WERI-Rb-1 (cell line): ENCODE measurements at regions not wholly inside any gene's neighbourhood (a gene's known extent, or its start where the extent isn't known, plus 50 kb on each side); places are given as distances from the start of the nearest gene placed in this dataset.

Source experiments
- DNase-seq: peaks from one replicate; pipeline ENCODE4 v3.0.0-alpha.2; 2020
- H3K27ac ChIP-seq: fragments of 250-450 bp; sonication (Bioruptor Pico); 2 replicates; pipeline ENCODE4 v1.5.1; 2020; ENCODE audit warnings: mild to moderate bottlenecking, moderate library complexity
- H3K27me3 ChIP-seq: fragments of 250-450 bp; sonication (Bioruptor Pico); 2 replicates; pipeline ENCODE4 v1.5.1; 2021; ENCODE audit warnings: mild to moderate bottlenecking, low read depth, moderate library complexity; ENCODE audit not compliant: insufficient read depth, severe bottlenecking
- H3K36me3 ChIP-seq: fragments of 250-450 bp; sonication (Bioruptor Pico); 2 replicates; pipeline ENCODE4 v1.5.1; 2020; ENCODE audit warnings: mild to moderate bottlenecking, moderate library complexity
- H3K4me3 ChIP-seq: 2 replicates; pipeline ENCODE4 v1.5.1; 2011; ENCODE audit warnings: low read depth, mild to moderate bottlenecking, control low read depth, low read length
- H3K9me3 ChIP-seq: fragments of 250-450 bp; sonication (Bioruptor Pico); 2 replicates; pipeline ENCODE4 v1.5.1; 2021; ENCODE audit warnings: mild to moderate bottlenecking, moderate library complexity; ENCODE audit not compliant: severe bottlenecking
- TF ChIP-seq, protein P1 (sequence below): IDR thresholded peaks from 2 replicates; pipeline ENCODE4 v1.5.1; 2011; ENCODE audit warnings: low read depth, mild to moderate bottlenecking, control low read depth, inconsistent platforms, low read length

DNA sequence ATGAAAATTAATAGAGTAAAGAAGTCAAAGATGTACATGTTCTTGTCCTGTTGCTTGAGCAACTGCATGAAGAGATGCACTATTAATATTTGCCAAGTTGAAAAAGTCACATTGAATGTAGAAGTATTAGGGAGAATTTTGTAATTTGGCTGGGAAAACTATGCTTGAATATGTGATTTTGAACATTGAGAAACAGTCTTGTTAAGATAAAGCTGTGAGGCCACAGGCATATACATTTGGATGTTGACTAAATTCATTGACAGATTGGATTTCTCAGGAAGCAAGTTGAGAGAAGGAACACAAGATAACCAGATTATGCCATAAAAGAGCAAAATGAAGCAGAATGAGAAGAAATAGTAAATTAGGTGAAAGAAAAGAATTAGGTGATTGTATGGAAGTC is 1777.5 kb upstream of the PCDH7 start:
- H3K27ac ChIP-seq: no peak overlapping the region
- H3K27me3 ChIP-seq: no peaks in the 10 kb centered on the region
- no peaks in the 10 kb centered on the region for H3K36me3 ChIP-seq
- TF ChIP-seq, protein P1, sequence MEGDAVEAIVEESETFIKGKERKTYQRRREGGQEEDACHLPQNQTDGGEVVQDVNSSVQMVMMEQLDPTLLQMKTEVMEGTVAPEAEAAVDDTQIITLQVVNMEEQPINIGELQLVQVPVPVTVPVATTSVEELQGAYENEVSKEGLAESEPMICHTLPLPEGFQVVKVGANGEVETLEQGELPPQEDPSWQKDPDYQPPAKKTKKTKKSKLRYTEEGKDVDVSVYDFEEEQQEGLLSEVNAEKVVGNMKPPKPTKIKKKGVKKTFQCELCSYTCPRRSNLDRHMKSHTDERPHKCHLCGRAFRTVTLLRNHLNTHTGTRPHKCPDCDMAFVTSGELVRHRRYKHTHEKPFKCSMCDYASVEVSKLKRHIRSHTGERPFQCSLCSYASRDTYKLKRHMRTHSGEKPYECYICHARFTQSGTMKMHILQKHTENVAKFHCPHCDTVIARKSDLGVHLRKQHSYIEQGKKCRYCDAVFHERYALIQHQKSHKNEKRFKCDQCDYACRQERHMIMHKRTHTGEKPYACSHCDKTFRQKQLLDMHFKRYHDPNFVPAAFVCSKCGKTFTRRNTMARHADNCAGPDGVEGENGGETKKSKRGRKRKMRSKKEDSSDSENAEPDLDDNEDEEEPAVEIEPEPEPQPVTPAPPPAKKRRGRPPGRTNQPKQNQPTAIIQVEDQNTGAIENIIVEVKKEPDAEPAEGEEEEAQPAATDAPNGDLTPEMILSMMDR: no peak
- no peaks in the 10 kb centered on the region for H3K9me3 ChIP-seq
- no peak overlapping the region for H3K4me3 ChIP-seq
- DNase-seq: no peak

DNA sequence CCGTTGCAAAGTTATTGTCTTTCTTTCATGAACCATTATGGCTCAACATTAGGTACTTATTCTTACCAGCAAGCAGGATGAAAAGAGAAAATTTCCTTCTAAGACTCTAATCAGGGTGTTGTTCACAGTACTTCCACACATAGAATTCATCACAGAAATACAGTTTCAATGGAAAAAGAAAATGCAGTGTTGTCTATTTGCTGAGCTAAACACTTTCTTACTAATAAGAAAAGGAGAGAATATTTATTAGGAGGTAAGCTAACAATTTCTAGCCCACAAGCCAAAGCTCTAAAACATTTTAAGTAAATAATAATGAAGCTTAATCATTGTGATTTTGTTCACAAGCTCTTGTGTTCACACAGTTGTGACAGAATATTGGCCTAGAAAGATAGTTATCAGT is 1772.8 kb upstream of the PCDH7 start:
- no peaks in the 10 kb centered on the region for H3K9me3 ChIP-seq
- no peaks in the 10 kb centered on the region for H3K27me3 ChIP-seq
- H3K27ac ChIP-seq: no peak overlapping the region
- H3K4me3 ChIP-seq: no peak overlapping the region
- no peaks in the 10 kb centered on the region for H3K36me3 ChIP-seq
- TF ChIP-seq, protein P1: no peak
- no peak for DNase-seq

DNA sequence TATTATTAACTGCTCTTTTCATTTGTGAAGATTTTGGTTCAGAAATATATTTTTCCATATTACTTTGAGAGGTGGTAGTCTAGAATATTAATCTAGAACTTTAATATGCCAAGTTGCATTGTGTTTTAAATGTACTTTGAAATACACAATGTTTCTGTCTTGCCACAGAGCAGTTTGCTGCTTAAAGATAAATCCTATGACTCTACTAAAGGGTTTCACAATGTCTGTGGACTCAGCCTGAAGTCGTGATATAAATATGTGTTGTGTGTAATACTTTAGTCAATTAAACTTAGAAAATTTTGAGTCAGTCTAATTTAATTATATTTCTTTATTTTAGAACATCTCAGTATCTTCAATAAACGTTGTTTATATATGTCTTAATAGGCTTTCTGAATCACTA is 1771.7 kb upstream of the PCDH7 start:
- DNase-seq: no peak
- H3K27ac ChIP-seq: no peak overlapping the region
- H3K9me3 ChIP-seq: no peaks in the 10 kb centered on the region
- TF ChIP-seq, protein P1: no peak
- no peaks in the 10 kb centered on the region for H3K27me3 ChIP-seq
- no peaks in the 10 kb centered on the region for H3K36me3 ChIP-seq
- no peak overlapping the region for H3K4me3 ChIP-seq

DNA sequence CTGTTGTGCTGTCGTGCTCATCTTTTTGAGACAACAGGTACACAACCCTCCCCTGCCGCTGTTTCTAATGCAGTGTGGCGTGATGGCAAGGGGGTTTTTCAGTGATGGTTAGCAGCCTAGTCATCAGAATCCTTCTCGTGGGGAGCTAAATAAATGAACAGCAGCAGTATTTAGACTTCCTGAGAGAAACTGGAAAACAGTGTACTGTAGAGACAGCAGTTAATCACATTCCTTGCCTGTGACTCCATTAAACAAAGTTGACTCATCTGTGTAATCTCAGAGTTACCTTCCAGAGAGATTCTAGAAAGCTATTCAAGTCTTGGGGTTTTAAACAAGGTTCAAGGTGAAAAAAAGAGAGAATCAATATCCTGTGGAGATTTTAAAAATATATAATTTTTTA is 1753.2 kb upstream of the PCDH7 start:
- H3K27ac ChIP-seq: no peak overlapping the region
- no peak for DNase-seq

DNA sequence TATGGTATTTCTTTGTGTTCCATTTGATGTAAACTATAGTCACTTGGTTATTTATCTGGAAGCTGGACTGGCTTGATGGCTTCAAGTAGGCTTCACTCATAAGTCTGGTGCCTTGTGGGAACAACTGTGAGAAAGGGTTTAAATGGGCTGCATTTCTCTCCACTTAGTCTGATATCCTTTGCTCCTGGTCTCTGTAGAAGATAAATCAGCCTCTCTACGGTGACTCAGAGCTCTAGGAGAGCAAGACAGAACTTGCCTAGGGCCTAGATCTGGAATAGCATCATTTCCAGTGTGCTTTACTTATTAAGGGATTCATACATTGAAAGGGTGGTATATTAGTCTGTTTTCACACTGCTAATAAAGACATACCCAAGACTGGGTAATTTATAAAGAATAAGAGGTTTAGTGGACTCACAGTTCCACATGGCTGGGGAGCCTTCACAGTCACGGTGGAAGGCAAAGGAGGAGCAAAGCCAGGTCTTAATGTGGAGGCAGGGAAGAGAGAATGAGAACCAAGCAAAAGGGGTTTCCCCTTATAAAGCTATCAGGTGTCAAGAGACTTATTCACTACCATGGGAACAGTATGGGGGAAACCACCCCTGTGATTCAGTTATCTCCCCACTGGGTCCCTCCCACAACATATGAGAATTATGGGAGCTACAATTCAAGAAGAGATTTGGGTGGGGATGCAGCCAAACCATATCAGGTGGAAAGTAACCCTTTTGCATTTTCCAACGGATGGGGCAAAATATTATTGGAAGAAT is 1746.4 kb upstream of the PCDH7 start:
- no peak for DNase-seq
- Histone ChIP-seq H3K4me3 (no peak overlapping the region), H3K36me3 (no peaks in the 10 kb centered on the region), H3K27ac (no peak overlapping the region), H3K9me3 (no peaks in the 10 kb centered on the region), H3K27me3 (no peaks in the 10 kb centered on the region)
- TF ChIP-seq, protein P1: no peak

More for the DNA sequence above, 1753.2 kb upstream of the PCDH7 start:
- H3K4me3 ChIP-seq: no peak overlapping the region
- no peaks in the 10 kb centered on the region for H3K27me3 ChIP-seq
- no peaks in the 10 kb centered on the region for H3K9me3 ChIP-seq
- TF ChIP-seq, protein P1: no peak
- no peaks in the 10 kb centered on the region for H3K36me3 ChIP-seq

DNA sequence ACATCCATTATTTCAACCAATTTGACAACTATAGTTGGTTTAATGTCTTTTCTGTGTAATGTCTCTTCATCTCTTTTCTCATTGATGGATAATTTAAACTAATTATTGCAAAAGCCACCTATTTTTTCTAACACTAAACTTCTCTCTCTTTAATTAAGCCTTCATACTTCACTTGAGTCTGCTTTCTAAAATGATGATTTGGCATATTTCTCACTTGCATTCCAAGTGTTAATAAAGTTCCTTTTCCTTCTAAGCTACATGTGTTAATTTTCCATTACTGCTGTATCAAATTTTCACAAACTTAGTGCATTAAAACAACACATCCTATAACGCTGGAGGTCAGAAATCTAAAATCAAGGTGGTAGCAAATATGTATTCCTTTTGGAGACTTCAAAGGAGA is 1743.8 kb upstream of the PCDH7 start:
- TF ChIP-seq, protein P1: no peak
- no peaks in the 10 kb centered on the region for H3K27me3 ChIP-seq
- H3K4me3 ChIP-seq: no peak overlapping the region
- H3K27ac ChIP-seq: no peak overlapping the region
- DNase-seq: no peak
- no peaks in the 10 kb centered on the region for H3K36me3 ChIP-seq
- H3K9me3 ChIP-seq: no peaks in the 10 kb centered on the region
